Endothelial cell of umbilical vein (primary cell): ENCODE measurements at regions not wholly inside any gene's neighbourhood (a gene's known extent, or its start where the extent isn't known, plus 50 kb on each side); places are given as distances from the start of the nearest gene placed in this dataset.

Source experiments
- BruUV-seq: library from RNA; stranded (reverse); fragments of 400-500 nt; replicated peaks from 2 replicates; lab custom pipeline; 2021; lab: Mats Ljungman, UMichigan
- CTCF ChIA-PET: fragments of 300-600, 350-600 bp; sonication (Branson Sonifier 250); formaldehyde crosslinking; loops from one replicate; lab custom pipeline; 2021; ENCODE audit warnings: antibody characterized with exemption, inconsistent platforms; lab: Charles Lee
- POLR2A ChIA-PET: fragments of 300-600, 350-600 bp; sonication (Branson Sonifier 250); formaldehyde crosslinking; loops from one replicate; lab custom pipeline; 2021; ENCODE audit warnings: antibody characterized with exemption, inconsistent platforms; lab: Charles Lee
- DNase-seq: peaks from one replicate; pipeline ENCODE4 v3.0.0-alpha.2; 2011; ENCODE audit warnings: low read depth, low spot score
- FAIRE-seq: peaks from 2 replicates; lab custom pipeline; 2011; peaks lifted over from hg19 to GRCh38; lab: Jason Lieb, UNC
- H2AFZ ChIP-seq: 2 replicates; pipeline ENCODE4 v1.6.0; 2012; ENCODE audit warnings: low read depth, low read length, control low read depth, inconsistent platforms
- H3K27ac ChIP-seq: 2 replicates; pipeline ENCODE4 v1.5.1; 2011; ENCODE audit warnings: low read depth, mild to moderate bottlenecking, control low read depth, low read length, moderate library complexity; ENCODE audit not compliant: insufficient read depth
- H3K27me3 ChIP-seq, 2 experiments: 2 replicates each; pipeline versions ENCODE4 v1.6.0 to v1.6.1; 2011; ENCODE audit warnings: low read length in 2 of 2, mixed read lengths in 1 of 2; ENCODE audit not compliant: control insufficient read depth in 2 of 2, insufficient read depth in 2 of 2
- H3K36me3 ChIP-seq, 2 experiments: 2 replicates in 1 of 2; 3 replicates in 1 of 2; pipeline ENCODE4 v1.5.1; 2011; ENCODE audit warnings: low read length in 2 of 2, mild to moderate bottlenecking in 1 of 2, moderate library complexity in 1 of 2; ENCODE audit not compliant: control insufficient read depth in 2 of 2, insufficient read depth in 2 of 2; ENCODE audit errors: extremely low read depth in 1 of 2
- H3K4me1 ChIP-seq: 3 replicates; pipeline ENCODE4 v1.5.1; 2011; ENCODE audit warnings: mild to moderate bottlenecking, low read length; ENCODE audit not compliant: control insufficient read depth, insufficient read depth; ENCODE audit errors: extremely low read depth
- H3K4me2 ChIP-seq: 2 replicates; pipeline ENCODE4 v1.6.1; 2011; ENCODE audit warnings: low read length, control low read depth, mixed read lengths; ENCODE audit not compliant: insufficient read depth
- H3K4me3 ChIP-seq, 3 experiments: fragments of 200-600 bp in 1 of 3; sonication (generic), shearing (Covaris generic) in 1 of 3; replicated peaks in 1 of 3; 2 replicates each; pipeline ENCODE4 v1.5.1; 2011 to 2016; ENCODE audit warnings: control low read depth in 3 of 3, low read length in 3 of 3, mild to moderate bottlenecking in 2 of 3, inconsistent platforms in 1 of 3, low read depth in 1 of 3, moderate library complexity in 1 of 3; ENCODE audit not compliant: insufficient read depth in 1 of 3
- H3K79me2 ChIP-seq: 2 replicates; pipeline ENCODE4 v1.6.0; 2012; ENCODE audit warnings: low read length, inconsistent platforms; ENCODE audit not compliant: control insufficient read depth, insufficient read depth
- H3K9ac ChIP-seq: replicated peaks from 2 replicates; pipeline ENCODE3; 2011; ENCODE audit warnings: low read length, control low read depth; ENCODE audit not compliant: insufficient read depth; ENCODE audit errors: extremely low read depth
- H3K9me1 ChIP-seq: replicated peaks from 3 replicates; pipeline ENCODE4 v1.6.0; 2011; ENCODE audit warnings: mild to moderate bottlenecking, low read length; ENCODE audit not compliant: control insufficient read depth, insufficient read depth; ENCODE audit errors: extremely low read depth
- H3K9me3 ChIP-seq: replicated peaks from 2 replicates; pipeline ENCODE4 v1.5.1; 2012; ENCODE audit warnings: low read length, inconsistent platforms; ENCODE audit not compliant: control insufficient read depth, insufficient read depth
- H4K20me1 ChIP-seq: replicated peaks from 2 replicates; pipeline ENCODE3; 2011; ENCODE audit warnings: mild to moderate bottlenecking, low read length; ENCODE audit not compliant: control insufficient read depth, insufficient read depth; ENCODE audit errors: extremely low read depth
- EZH2 ChIP-seq: IDR thresholded peaks from 2 replicates; pipeline ENCODE4 v1.6.1; 2012; ENCODE audit warnings: borderline replicate concordance, low read depth, mild to moderate bottlenecking, moderate library complexity, low read length, inconsistent platforms; ENCODE audit not compliant: severe bottlenecking
- FOS ChIP-seq: IDR thresholded peaks from 2 replicates; pipeline ENCODE4 v1.6.1; 2011; ENCODE audit warnings: mild to moderate bottlenecking, low read length, moderate library complexity, borderline replicate concordance; ENCODE audit not compliant: insufficient read depth
- GATA2 ChIP-seq: IDR thresholded peaks from 2 replicates; pipeline ENCODE4 v1.7.0; 2011; ENCODE audit warnings: low read depth, mild to moderate bottlenecking, moderate library complexity, mixed read lengths, low read length; ENCODE audit not compliant: insufficient read length, insufficient read depth
- MYC ChIP-seq: IDR thresholded peaks from one replicate; pipeline ENCODE4 v1.6.1; 2011; ENCODE audit warnings: mild to moderate bottlenecking, low read depth, low read length
- POLR2A ChIP-seq: IDR thresholded peaks from 2 replicates; pipeline ENCODE4 v1.6.1; 2012; ENCODE audit warnings: low read depth, mild to moderate bottlenecking, control low read depth, low read length
- POLR2AphosphoS5 ChIP-seq: IDR thresholded peaks from 2 replicates; pipeline ENCODE4 v1.6.1; 2012; ENCODE audit warnings: low read depth, mild to moderate bottlenecking, control low read depth, low read length, moderate library complexity; ENCODE audit not compliant: insufficient read depth
- dilution Hi-C: fragments of 300-500 bp; cut with MboI; formaldehyde crosslinking; loops from one replicate; pipeline ENCODE4 v1.15.0; 2019; ENCODE audit warnings: low sequenced_read_pairs; ENCODE audit not compliant: extremely low pct_ligation_motif_present
- intact Hi-C: fragments of 100-400 bp; cut with micrococcal nuclease; formaldehyde crosslinking; loops from one replicate; pipeline ENCODE4 v1.10.0; 2022
- TF ChIP-seq, protein P1 (sequence below): IDR thresholded peaks from 2 replicates; pipeline ENCODE4 v1.6.1; 2011; ENCODE audit not compliant: insufficient read depth, insufficient read length
- TF ChIP-seq, protein P2 (sequence below), 2 donors: IDR thresholded peaks; 1 replicate in 1 of 2; 2 replicates in 1 of 2; pipeline ENCODE4 v1.5.1; 2011; ENCODE audit warnings: low read length in 2 of 2, mild to moderate bottlenecking in 2 of 2, moderate library complexity in 2 of 2, control low read depth in 1 of 2, inconsistent platforms in 1 of 2, low read depth in 1 of 2; ENCODE audit not compliant: insufficient read depth in 1 of 2; ENCODE audit errors: extremely low read depth in 1 of 2

DNA sequence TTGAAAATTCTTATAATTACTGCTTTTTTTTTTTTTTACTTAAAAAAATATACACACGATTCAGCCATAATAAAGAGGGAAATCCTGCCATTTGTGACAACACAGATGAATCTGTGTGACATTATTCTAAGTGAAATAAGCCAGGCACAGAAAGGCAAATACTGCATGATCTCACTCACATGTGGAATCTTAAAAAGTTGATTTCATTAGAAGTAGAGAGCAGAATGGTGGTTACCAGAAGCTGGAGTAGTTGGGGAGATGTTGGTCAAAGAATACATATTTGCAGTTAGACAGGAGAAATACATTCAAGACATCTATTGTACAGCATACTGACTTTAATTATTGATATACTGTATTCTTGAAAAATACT, 116.2 kb downstream of the KLF12 start:
- dilution Hi-C loops, result no loop called here
- Histone ChIP-seq H4K20me1 (no peaks in the 10 kb centered on the region), H3K79me2 (peaks cover 2% of the 10 kb centered on the region), H3K9ac (no peak overlapping the region), H3K4me2 (no peak overlapping the region), H3K9me3 (no peaks in the 10 kb centered on the region), H3K9me1 (no peaks in the 10 kb centered on the region), H3K4me3 (no peak overlapping the region), H3K4me1 (no peaks in the 10 kb centered on the region), H3K27me3 (no peaks in the 10 kb centered on the region), H2AFZ (no peak overlapping the region), H3K36me3 (no peaks in the 10 kb centered on the region), H3K27ac (no peak overlapping the region)
- CTCF ChIA-PET, result no interaction called here
- TF ChIP-seq, protein P1, sequence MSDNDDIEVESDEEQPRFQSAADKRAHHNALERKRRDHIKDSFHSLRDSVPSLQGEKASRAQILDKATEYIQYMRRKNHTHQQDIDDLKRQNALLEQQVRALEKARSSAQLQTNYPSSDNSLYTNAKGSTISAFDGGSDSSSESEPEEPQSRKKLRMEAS, result no peak
- TF ChIP-seq MYC, result no peak
- no peak for TF ChIP-seq FOS
- no peak for TF ChIP-seq POLR2A
- TF ChIP-seq GATA2, result no peak
- no peak for TF ChIP-seq EZH2
- no peak for TF ChIP-seq POLR2AphosphoS5
- DNase-seq (no peak), FAIRE-seq (no peak)
- intact Hi-C loops, result no loop called here
- BruUV-seq, result no TSS peak
- POLR2A ChIA-PET, result no interaction called here

DNA sequence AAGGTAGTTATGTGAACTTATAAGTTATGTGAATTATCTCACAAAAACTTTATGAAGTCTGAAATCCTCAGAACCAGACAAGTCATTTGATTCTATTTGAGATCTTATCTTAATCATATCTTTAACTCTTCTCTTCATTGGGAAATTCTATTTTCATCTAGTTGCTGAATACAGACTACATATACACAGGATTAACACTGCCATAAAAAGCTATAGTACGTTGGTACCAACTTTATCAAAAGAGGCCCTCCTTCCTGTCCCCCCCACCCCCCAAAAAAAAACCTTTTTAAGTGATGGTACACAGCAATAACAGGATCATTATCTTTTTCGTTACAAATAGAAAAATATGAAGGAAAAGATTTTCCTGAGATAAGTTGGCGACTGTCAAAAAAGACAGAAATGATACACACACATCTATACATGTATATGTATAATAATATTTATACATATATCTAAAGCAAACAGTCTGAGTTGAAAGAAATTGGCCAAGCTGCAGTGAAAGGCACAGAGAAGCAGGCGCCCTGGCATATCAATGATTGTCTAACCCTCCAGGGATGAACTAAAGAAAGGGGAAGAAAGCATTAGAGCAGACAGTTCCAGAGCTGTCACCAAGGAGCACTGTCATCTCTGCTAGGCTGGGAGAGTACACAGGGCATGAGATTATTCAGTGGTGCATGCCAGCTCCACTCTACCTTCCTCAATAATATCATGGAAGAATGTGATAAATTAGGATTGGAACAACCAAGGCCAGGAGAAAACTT, 116.7 kb downstream of the KLF12 start:
- FAIRE-seq (no peak), DNase-seq (no peak)
- H3K79me2 ChIP-seq, result peaks cover 2% of the 10 kb centered on the region
- no peaks in the 10 kb centered on the region for H4K20me1 ChIP-seq
- no peak overlapping the region for H3K9ac ChIP-seq
- no peak overlapping the region for H3K4me3 ChIP-seq
- H3K27ac ChIP-seq, result no peak overlapping the region
- TF ChIP-seq, protein P2, sequence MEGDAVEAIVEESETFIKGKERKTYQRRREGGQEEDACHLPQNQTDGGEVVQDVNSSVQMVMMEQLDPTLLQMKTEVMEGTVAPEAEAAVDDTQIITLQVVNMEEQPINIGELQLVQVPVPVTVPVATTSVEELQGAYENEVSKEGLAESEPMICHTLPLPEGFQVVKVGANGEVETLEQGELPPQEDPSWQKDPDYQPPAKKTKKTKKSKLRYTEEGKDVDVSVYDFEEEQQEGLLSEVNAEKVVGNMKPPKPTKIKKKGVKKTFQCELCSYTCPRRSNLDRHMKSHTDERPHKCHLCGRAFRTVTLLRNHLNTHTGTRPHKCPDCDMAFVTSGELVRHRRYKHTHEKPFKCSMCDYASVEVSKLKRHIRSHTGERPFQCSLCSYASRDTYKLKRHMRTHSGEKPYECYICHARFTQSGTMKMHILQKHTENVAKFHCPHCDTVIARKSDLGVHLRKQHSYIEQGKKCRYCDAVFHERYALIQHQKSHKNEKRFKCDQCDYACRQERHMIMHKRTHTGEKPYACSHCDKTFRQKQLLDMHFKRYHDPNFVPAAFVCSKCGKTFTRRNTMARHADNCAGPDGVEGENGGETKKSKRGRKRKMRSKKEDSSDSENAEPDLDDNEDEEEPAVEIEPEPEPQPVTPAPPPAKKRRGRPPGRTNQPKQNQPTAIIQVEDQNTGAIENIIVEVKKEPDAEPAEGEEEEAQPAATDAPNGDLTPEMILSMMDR (IDR thresholded peaks at IDR 0.05; ENCODE audit: extremely low read depth in 1 of 2, insufficient read depth in 1 of 2, low read depth in 1 of 2, low read length in 2 of 2), result no peak
- TF ChIP-seq POLR2A (no peak), GATA2 (no peak), MYC (no peak), FOS (no peak)
- TF ChIP-seq, protein P1, result no peak
- CTCF ChIA-PET, result no interaction called here
- intact Hi-C loops, result no loop called here
- BruUV-seq, result no TSS peak
- no peak overlapping the region for H2AFZ ChIP-seq
- H3K4me1 ChIP-seq, result no peaks in the 10 kb centered on the region
- no peaks in the 10 kb centered on the region for H3K9me1 ChIP-seq
- no peak overlapping the region for H3K4me2 ChIP-seq
- dilution Hi-C loops, result no loop called here
- no peaks in the 10 kb centered on the region for H3K36me3 ChIP-seq
- no peaks in the 10 kb centered on the region for H3K27me3 ChIP-seq
- H3K9me3 ChIP-seq, result no peaks in the 10 kb centered on the region
- POLR2A ChIA-PET, result no interaction called here
